ENCODE measurements at regions not wholly inside any gene's neighbourhood (a gene's known extent, or its start where the extent isn't known, plus 50 kb on each side); places are given as distances from the start of the nearest gene placed in this dataset.

DNA sequence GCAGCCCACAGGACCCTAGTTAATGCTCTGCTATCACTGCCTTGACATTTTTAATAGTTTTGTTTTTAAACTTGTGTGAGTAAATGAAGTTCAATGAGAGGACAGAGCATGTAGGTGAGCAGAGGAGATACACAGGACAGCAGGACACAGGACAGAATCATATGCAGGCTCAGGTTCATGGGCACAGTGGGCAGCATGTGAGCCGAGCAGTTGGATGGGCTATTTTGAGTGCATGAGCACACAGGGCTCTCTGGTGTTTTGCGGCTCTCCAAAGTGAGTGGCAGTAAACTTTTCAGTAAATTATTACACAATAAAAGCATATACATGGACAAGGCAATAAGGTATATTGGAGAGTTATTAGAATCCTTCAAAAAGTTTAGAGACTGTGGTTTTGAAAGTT, 189.7 kb upstream of the OR4E1 start:
- ATAC-seq (no peak), DNase-seq (no peak)
- H3K4me1 ChIP-seq = no peaks in the 10 kb centered on the region
- WGBS (ENCODE audit: insufficient coverage, low coverage, low lambda C conversion rate, missing lambda C conversion rate) = 63% methylated on average over 2 of the region's 2 CpGs
- no peaks in the 10 kb centered on the region for H3K36me3 ChIP-seq
- H3K27ac ChIP-seq = no peak overlapping the region
- no peak overlapping the region for H3K4me3 ChIP-seq
- no peaks in the 10 kb centered on the region for H3K9me3 ChIP-seq
- TF ChIP-seq POLR2A (IDR thresholded peaks at IDR 0.05) = no peak
- TF ChIP-seq, protein P1, sequence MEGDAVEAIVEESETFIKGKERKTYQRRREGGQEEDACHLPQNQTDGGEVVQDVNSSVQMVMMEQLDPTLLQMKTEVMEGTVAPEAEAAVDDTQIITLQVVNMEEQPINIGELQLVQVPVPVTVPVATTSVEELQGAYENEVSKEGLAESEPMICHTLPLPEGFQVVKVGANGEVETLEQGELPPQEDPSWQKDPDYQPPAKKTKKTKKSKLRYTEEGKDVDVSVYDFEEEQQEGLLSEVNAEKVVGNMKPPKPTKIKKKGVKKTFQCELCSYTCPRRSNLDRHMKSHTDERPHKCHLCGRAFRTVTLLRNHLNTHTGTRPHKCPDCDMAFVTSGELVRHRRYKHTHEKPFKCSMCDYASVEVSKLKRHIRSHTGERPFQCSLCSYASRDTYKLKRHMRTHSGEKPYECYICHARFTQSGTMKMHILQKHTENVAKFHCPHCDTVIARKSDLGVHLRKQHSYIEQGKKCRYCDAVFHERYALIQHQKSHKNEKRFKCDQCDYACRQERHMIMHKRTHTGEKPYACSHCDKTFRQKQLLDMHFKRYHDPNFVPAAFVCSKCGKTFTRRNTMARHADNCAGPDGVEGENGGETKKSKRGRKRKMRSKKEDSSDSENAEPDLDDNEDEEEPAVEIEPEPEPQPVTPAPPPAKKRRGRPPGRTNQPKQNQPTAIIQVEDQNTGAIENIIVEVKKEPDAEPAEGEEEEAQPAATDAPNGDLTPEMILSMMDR (IDR thresholded peaks at IDR 0.05) = no peak
- intact Hi-C loops (cut with DNase I) = no loop called here
- H3K27me3 ChIP-seq = peaks cover 0 to 6% of the 10 kb centered on the region in 2 donors

GRCh38 chr14:21861153-21861552, 187.5 kb upstream of the OR4E1 start:
- no peak for DNase-seq
- intact Hi-C loops (cut with DNase I) = no loop called here
- Histone ChIP-seq H3K4me3 (no peak overlapping the region), H3K4me1 (no peaks in the 10 kb centered on the region), H3K27me3 (peaks cover 0 to 10% of the 10 kb centered on the region in 2 donors), H3K27ac (no peak overlapping the region), H3K9me3 (no peaks in the 10 kb centered on the region), H3K36me3 (no peaks in the 10 kb centered on the region)
- WGBS (ENCODE audit: insufficient coverage, low coverage, low lambda C conversion rate, missing lambda C conversion rate) = 48% methylated on average over 4 of the region's 4 CpGs
- ATAC-seq = no peak
- TF ChIP-seq, protein P1 (IDR thresholded peaks at IDR 0.05) = no peak
- no peak for TF ChIP-seq POLR2A (IDR thresholded peaks at IDR 0.05)

GRCh38 chr14:21860172-21860571, 186.6 kb upstream of the OR4E1 start:
- ATAC-seq (no peak), DNase-seq (no peak)
- Histone ChIP-seq H3K27me3 (peaks cover 0 to 10% of the 10 kb centered on the region in 2 donors), H3K27ac (no peak overlapping the region), H3K4me1 (no peaks in the 10 kb centered on the region), H3K36me3 (no peaks in the 10 kb centered on the region), H3K9me3 (no peaks in the 10 kb centered on the region), H3K4me3 (no peak overlapping the region)
- TF ChIP-seq, protein P1 (IDR thresholded peaks at IDR 0.05) = peak in 2 of 4 donors; percentile 22 to 45
- no peak for TF ChIP-seq POLR2A (IDR thresholded peaks at IDR 0.05)
- intact Hi-C loops (cut with DNase I) = no loop called here
- WGBS (ENCODE audit: insufficient coverage, low coverage, low lambda C conversion rate, missing lambda C conversion rate) = 53% methylated on average over 3 of the region's 3 CpGs

GRCh38 chr14:21852775-21853174, 179.2 kb upstream of the OR4E1 start:
- Histone ChIP-seq H3K27me3 (peaks cover 0 to 4% of the 10 kb centered on the region in 2 donors), H3K4me3 (no peak overlapping the region), H3K27ac (no peak overlapping the region), H3K36me3 (no peaks in the 10 kb centered on the region), H3K9me3 (no peaks in the 10 kb centered on the region), H3K4me1 (no peaks in the 10 kb centered on the region)
- ATAC-seq (no peak), DNase-seq (no peak)
- intact Hi-C loops (cut with DNase I) = no loop called here
- no peak for TF ChIP-seq POLR2A (IDR thresholded peaks at IDR 0.05)
- TF ChIP-seq, protein P1 (IDR thresholded peaks at IDR 0.05) = no peak
- 48% methylated on average over 2 of the region's 3 CpGs for WGBS (ENCODE audit: insufficient coverage, low coverage, low lambda C conversion rate, missing lambda C conversion rate)
